Activated T-cell treated with anti-CD3 and anti-CD28 coated beads for 1 hour (primary cell): ENCODE measurements at regions not wholly inside any gene's neighbourhood (a gene's known extent, or its start where the extent isn't known, plus 50 kb on each side); places are given as distances from the start of the nearest gene placed in this dataset.
A peak's percentile ranks its signal among the peaks of the same experiment; 100 is the strongest.
"Not testable (repeated sequence)": the region's sequence is repeated elsewhere in the genome, so short reads cannot be mapped to it uniquely, and the experiment has no call there.

Experiments used
- DNase-seq: peaks from one replicate; pipeline ENCODE4 v3.0.0-alpha.2; 2020; ENCODE audit warnings: low read depth

DNA sequence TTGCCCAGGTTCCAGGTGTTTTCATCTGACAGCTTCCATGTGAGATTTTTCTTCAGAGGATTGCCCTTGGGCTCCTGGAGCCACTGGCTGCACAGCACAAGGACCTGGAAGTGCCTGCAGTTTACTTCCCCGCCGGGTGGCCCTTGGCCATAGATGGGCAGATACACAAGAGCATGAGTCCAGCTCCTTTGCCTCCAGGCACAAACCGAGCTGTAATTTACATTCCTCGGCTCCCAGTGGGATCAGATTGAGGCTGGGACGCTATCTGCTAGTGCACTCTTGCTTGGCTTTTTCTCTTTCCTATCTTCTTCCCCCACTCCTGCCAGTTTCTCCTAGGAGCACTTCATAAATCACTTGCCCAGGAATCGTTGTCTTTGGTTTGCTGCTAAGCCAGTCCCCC is 85.4 kb upstream of the RALY start:
- DNase-seq = no peak

DNA sequence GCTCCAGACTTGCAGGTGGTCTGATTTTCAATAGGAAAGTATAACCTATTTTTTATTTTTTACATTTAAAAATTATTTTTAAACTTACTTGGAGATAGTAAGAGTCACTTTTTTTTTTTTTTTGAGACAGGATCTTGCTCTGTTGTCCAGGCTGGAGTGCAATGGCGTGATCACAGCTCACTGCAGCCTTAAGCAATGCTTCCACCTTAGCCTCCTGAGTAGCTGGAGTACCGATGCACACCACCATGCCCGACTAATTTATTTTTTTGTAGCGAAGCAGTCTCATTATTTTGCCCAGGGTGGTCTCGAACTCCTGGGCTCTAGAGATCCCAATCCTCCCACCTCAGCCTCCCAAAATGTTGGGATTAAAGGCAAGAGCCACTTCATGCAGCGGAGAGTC is 84.8 kb upstream of the RALY start:
- DNase-seq = no peak

DNA sequence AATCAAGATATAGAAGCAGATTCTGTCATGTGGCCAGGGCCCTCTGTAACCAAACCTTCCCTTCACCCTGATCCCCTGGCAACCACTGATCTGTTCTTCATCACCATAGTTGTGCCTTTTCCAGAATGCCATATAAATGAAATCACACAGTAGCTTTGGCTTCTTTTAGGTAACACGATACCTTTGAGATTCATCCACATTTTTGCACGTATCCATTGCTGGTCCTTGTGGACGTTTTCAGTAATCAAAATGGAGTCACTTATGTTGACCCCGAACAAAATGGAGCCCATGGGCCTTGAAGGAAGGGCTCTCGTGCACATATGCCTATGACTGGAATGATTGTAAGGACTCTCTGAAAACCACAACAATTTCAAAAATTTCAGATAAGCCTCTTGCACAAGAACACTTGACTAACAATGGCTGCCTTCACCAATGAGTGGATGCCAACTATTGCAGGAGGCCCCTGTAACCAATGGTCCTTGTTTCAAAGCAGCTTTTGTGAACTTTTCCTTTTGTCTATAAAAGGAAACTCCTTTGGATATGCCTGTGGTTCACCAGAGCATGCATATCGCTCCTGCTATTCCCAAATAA is 84.3 kb upstream of the RALY start:
- no peak for DNase-seq

DNA sequence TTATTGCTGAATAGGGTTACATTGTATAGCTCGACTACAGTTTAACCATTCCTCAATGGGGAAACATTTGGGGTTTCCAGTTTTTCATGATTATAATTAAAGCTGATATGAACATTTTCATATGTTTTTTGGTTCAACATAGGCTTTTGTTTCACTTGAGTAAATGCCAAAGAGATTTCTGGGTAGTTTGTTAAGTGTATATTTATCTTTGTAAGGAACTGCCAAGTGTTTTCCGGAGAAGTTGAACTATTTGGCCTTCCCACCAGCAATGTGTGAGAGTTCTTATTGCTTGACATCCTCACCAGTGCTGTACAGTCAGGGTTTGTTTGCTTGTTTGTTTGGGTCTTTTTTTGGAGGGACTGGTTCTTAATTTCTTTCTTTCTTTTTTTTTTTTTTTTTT is 83.7 kb upstream of the RALY start:
- DNase-seq = no peak

DNA sequence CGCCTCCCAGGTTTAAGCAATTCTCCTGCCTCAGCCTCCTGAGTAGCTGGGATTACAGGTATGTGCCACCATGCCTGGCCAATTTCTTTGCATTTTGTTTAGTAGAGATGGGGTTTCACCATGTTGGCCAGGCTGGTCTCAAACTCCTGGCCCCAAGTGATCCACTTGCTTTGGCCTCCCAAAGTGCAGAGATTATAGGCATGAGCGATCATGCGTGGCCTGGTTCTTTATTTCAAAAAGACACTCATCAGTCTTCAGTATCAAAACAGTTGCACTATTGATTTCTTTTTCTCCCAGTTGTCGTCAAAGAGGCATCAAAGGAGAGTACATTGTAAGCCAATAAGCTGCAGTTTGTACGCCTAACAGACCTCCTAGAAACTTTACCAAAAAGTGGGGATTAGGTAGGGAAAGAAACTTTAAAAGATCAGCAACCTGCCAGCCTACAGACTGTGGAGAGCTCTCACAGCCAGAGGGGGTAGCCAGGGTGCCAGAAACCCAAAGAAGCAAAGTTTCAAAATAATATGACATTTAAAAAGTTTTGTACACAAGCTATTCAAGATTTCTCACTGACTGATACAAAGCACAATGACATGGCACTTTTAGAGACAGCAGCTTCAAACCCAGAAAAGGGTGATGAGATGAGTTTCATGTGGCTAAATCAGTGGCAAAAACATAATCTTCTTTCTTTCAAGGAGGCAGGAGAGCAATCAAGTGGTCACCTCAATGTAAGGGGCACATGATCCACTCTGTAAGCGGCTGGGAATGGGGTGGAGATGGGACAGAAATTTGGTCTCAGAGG is 83.0 kb upstream of the RALY start:
- no peak for DNase-seq

DNA sequence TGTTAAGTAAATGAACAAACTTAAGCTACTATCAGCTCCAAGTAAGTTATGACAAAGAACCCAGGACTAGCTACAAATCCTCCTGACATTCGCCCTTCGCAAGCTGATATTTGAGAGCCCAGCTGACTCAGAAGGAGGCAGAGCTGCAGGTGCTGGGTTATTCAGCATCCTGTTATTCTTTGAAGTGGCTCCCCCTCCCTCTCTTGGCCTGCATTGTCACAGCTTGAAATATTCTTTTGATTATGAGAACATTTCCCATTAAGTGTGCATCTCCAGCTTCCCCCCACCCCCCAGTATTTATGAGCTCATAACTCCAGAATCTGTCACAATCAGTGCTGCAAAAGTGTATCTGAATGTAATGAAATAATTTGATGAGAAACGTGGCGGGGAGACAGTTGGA is 78.8 kb upstream of the RALY start:
- peak; percentile 10 for DNase-seq

DNA sequence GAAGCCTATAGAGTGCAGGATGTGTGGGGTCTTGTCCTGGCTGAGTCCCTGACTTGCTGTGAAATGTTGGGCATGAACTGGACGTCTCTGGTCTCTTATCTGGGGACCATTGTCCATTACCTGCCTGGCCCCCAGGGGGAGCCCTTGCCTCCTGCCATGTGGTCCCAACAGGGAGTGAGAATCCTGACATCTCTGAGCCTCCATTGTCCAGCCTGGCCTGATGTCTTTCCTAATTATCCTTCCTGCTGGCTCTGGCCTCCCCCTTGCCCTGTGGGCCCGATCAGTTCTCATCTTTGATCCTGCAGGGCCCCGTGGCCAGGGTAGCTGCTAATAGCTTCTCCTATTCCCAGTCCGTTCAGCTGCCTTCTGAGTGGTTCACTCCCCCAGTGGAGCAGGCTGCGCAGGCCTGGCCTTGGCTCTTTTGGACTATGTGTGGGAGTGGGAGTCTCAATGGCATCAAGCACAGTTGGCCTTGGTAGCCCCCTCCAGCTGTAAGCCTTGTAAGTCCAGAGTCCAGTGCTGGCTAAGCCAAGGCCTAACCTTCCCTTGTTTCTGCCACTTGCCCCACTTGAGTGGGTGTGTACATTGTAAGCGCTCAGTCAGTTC is 77.9 kb upstream of the RALY start:
- DNase-seq = peak; percentile 47

DNA sequence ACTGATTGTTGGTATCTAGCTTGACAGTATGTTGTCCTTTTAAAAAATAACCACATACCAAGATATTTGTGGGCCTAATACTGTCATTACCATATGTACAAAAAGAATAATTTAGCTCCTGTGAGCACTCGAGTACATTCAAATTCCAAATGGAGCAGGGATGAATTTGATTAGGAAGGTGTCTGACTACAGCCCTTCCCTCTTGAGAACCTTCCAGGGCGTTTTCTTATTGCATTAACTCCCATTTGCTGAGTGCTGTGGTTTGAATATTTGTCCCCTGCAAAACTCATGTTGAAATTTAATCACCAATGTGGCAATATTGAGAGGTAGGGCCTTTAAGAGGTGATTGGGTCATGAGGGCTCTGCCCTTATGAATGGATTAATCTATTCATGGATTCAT is 76.9 kb upstream of the RALY start:
- no peak for DNase-seq

DNA sequence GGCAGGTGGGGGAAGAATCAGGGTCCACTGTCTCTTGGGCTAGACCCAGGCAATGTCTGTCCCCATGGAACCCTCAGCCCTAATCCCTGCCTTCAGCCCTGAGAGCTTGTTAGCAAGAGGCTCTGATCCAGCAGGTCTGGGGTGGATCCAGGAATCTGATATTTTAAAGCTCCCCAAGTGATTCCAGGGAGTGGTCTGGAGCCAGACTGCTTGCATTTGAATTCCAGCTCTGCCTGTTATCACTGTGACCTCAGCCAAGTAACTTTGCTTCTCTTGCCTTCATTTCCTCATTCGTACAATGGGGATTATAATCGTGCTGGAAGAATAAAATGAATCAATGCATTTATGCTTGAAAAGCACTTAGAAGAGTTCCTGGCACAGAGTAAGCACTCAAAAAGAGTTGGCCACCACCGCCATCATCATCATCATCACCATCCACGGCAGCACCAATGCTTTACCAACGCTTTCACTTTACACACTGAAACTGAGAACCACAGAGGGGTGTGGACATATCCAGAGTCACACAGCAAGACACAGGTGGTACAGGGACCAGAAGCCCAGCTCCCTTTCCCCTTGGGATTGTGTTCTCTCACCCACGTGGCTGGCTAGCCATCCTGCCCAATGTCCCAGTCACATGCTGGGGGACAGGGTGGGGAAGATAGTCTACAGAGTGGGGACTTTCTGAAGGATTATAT is 75.7 kb upstream of the RALY start:
- no peak for DNase-seq

DNA sequence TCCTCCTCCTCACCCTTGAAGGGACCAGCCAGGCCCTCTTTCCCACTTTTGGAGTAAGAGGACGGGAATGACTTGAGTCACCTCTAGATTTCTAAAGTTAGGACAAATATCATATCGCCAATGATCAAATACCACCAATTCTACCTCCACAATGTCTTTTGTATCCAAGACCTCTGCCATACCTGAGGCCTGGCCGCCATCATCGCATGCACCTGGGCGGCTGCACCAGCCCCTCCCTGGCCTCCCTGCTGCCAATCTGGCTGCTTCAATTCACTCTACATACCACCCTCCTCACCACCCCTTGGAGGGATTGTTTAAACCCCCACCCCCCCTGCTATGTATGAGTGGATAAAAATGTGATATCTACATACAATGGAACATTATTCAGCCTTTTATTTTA is 75.0 kb upstream of the RALY start:
- no peak for DNase-seq

DNA sequence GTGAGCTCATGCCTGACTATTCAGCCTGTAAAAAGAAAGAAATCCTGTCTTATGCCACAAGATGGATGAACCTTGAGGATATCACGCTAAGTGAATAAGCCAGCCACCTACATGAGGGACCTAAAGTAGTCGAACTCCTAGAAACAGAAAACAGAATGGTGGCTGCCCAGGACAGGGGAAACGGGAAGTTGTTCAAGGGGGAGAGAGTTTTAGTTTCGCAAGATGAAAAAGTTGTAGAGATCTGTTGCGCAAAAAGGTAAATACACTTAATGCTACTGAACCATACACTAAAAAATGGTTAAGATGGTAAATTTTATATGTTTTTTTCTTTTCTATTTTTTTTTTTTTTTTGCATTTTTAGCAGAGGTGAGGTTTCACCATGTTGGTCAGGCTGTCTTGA is 74.1 kb upstream of the RALY start:
- DNase-seq = no peak

DNA sequence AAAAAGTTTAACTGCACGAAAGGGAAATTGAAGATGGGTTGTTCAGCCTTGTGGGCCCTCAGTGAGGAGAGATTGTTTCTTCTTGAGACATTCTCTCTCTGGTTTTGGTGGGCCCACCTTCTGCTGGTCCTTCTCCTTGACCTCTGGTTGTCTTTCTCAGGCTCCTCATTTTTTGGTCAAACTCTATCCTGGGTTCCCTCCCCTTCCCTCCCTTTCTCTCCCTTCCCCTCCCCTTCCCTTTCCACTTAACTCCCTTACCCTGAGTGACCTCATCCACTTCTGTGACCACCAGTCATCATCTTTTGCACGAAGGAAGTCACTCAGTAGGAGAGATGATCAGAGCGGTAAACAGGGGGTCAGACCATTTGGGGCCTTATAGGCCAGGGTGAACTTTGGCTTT is 71.5 kb upstream of the RALY start:
- DNase-seq = no peak

DNA sequence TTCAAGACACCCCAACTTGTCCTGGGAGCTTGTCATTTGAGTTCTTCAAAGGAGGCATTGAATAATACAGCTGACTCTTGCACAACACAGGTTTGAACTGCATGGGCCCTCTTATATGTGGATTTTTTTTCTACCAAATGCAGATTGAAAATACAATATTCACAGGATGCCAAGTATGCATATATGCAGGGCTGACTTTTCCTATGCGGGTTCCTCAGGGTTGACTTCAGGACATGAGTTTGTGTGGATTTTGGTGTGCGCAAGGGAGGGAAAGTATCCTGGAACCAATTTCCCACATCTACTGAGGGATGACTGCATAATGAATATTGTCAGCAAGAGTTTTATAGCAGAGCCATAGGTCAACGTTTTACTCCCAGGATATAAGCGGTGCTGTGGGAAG is 70.0 kb upstream of the RALY start:
- DNase-seq = no peak

DNA sequence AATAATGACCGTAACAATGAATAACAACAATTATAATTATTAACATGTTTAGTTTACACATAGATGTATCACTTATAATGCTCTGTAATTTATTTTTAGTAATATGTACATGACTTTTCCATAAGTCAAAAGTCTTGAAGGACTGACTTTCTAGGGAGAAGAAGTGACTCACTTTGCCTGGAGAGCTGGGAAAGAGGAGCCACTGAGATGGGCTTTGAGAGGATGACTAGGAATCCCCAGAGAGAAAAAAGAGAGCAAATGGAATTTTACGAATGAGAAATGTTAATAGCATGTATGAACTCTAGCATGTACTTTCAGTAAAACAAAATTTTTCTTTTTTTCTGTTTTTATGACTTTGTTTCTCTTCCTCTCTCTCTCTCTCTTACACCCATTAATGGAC is 67.8 kb upstream of the RALY start:
- DNase-seq = no peak

DNA sequence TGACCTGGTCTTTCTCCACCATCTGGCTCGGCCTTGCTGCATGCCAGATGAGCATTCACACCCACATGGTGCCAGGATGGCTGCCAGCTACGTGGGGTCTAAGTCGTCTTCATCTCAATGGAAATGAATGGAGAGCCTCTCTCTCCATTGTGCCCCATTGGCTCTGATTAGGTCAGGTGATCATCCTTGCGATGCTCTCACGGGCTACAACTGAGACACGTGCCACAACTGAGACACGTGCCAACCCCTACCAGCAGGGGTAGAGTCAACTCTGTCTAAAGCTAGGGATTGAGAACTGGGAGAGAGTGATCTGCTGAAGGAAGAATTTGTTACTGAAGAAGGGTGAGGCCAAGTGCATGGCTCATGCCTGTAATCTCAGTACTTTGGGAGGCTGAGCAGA is 67.3 kb upstream of the RALY start:
- DNase-seq = no peak

DNA sequence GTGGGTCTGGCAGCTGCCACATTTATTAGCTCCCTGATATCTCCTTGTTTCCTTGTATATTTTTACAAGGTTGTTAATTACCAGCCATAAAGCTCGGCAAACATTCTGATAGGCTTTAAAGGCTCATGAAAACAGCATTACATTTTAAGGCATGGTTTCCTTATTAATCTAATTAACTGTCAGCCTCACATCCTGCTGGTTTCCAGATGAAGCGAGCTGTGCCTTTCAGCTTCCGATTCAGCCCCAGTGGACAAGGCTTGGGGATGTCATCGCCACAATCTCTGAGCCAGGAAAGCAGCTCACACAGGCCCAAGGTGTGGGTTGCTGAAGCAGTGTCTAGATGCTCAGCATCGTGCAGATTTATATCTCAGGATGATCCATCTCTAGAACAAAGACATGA is 66.0 kb upstream of the RALY start:
- no peak for DNase-seq

DNA sequence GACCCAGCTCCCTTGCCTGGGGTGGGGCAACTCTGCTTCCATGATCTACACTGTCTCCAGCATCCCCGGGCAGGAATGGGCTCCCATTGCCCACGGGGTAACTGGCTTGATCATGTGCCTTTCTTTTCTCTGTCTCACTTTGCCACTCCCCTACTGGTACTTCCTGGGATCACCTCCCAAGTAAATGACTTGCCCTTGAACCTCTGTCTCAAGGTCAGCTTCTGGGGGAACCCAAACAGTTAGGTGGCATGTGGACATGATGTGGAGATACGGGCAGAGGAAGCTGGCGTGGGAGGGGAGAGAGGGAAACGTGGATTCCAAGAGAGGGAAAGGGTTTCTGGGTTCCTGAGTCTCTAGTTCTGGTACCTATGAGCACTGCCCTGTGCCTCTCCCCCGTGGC is 63.8 kb upstream of the RALY start:
- DNase-seq = no peak

DNA sequence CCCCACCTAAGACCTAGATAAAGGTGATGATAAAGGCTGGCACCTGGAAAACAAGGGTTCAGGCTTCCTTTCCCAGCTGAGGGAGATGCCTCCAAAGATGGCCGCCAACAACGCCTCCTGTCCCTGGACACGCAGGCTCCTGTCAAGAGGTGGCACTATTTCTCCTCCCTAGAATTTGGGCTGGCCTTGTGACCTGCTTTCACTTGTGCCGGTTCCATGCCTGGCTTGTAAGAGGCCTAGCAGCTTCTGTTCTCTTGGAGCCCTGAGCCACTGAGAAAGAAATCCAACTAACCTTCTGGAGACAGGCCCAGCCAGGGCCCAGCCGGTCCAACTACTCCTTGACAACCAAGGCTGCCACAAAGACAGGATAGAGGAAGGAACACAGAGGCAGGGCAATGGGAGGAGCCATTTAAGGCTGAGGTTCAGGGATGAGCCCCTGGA is 60.2 kb upstream of the RALY start:
- peak; percentile 23 for DNase-seq

DNA sequence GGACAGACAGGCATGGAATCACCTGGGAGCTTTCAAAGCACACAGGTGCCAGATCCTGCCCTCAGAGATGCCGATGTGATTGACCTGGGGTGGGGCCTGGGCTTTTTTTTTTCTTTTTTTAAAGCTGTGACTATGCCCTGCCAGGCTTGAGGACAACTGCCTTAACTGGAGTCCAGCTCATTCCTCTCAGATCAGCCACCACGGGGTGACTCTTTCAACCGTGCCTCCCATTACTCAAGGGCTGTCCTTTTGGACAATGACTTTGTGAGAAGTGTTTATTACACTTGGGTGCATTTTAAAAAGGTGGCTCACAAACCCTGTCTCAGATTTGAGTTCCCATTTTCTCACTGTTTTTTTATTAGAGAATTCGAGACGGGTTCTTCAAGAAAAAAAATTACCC is 57.1 kb upstream of the RALY start:
- DNase-seq = no peak

DNA sequence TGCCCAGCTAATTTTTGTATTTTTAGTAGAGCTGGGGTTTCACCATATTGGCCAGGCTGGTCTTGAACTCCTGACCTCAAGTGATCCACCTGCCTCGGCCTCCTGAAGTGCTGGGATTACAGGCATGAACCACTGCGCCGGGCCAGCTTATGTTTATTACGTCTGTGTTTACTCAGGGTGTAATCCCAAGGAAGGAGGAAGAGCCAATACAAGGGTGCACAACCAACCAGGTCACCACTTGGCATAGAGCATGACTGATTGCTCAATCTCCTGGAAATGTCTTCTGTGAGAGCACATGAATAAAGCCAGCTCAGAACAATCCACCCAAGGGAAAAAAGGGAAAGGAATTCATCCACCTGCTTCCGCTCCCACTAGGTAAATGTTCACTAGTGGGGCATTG is 54.7 kb upstream of the RALY start:
- not testable (repeated sequence) for DNase-seq

DNA sequence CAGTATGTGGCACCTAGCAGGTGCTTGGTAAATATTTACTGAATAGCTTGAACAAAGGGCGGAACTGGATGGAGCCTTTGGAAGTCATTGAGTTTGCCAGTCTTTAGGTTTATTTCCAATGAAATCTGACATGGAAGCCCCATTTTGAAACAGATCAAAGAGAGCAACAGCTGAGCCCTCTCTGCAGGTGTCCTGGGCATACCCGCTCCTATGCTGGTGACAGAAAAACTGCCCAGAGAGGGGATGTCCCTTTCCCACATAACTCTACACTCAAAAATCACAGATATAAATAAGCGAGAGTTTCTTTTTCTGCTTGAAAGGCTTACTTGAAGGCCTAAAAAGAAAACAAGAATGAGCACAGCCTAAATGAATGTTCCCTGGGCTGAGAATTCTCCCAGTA is 53.0 kb upstream of the RALY start:
- DNase-seq = no peak
